ENCODE measurements at regions not wholly inside any gene's neighbourhood (a gene's known extent, or its start where the extent isn't known, plus 50 kb on each side); places are given as distances from the start of the nearest gene placed in this dataset.
"Not testable (repeated sequence)": the region's sequence is repeated elsewhere in the genome, so short reads cannot be mapped to it uniquely, and the experiment has no call there.

GRCh38 chr6:130700397-130700796 is 126.8 kb upstream of the SMLR1 start:
- no peak overlapping the region for H3K4me3 Mint-ChIP-seq
- no peaks in the 10 kb centered on the region for H3K27me3 Mint-ChIP-seq

GRCh38 chr6:130708338-130708737 is 118.9 kb upstream of the SMLR1 start:
- peaks cover 7% of the 10 kb centered on the region for H3K9me3 Mint-ChIP-seq
- no peak overlapping the region for H3K4me3 Mint-ChIP-seq
- H3K27ac Mint-ChIP-seq, result no peak overlapping the region
- intact Hi-C loops (cut with micrococcal nuclease), result no loop called here
- no peaks in the 10 kb centered on the region for H3K36me3 Mint-ChIP-seq (ENCODE audit: low read depth)
- H3K4me1 Mint-ChIP-seq (ENCODE audit: low read depth), result no peaks in the 10 kb centered on the region
- H3K27me3 Mint-ChIP-seq, result peaks cover 5% of the 10 kb centered on the region

More at GRCh38 chr6:130700397-130700796, 126.8 kb upstream of the SMLR1 start:
- H3K9me3 Mint-ChIP-seq, result peaks cover 7% of the 10 kb centered on the region
- H3K27ac Mint-ChIP-seq, result no peak overlapping the region
- H3K4me1 Mint-ChIP-seq (ENCODE audit: low read depth), result no peaks in the 10 kb centered on the region
- no peaks in the 10 kb centered on the region for H3K36me3 Mint-ChIP-seq (ENCODE audit: low read depth)
- intact Hi-C loops (cut with micrococcal nuclease), result no loop called here

- H3K27ac Mint-ChIP-seq; H3K4me1 Mint-ChIP-seq (ENCODE audit: low read depth); H3K9me3 Mint-ChIP-seq; intact Hi-C loops (cut with micrococcal nuclease); H3K4me3 Mint-ChIP-seq; H3K36me3 Mint-ChIP-seq (ENCODE audit: low read depth): not testable (repeated sequence)
- peaks cover 10% of the 10 kb centered on the region for H3K27me3 Mint-ChIP-seq
Observed at GRCh38 chr6:130711641-130712040, 115.6 kb upstream of the SMLR1 start.

GRCh38 chr6:130713144-130713543 is 114.1 kb upstream of the SMLR1 start:
- H3K27me3 Mint-ChIP-seq, result peaks cover 14% of the 10 kb centered on the region
- H3K4me3 Mint-ChIP-seq, result no peak overlapping the region
- intact Hi-C loops (cut with micrococcal nuclease), result no loop called here
- H3K27ac Mint-ChIP-seq, result no peak overlapping the region
- H3K4me1 Mint-ChIP-seq (ENCODE audit: low read depth), result no peaks in the 10 kb centered on the region
- no peaks in the 10 kb centered on the region for H3K9me3 Mint-ChIP-seq
- no peaks in the 10 kb centered on the region for H3K36me3 Mint-ChIP-seq (ENCODE audit: low read depth)

- Mint-ChIP-seq H3K4me1 (ENCODE audit: low read depth) (no peaks in the 10 kb centered on the region), H3K4me3 (no peak overlapping the region), H3K9me3 (no peaks in the 10 kb centered on the region), H3K27ac (no peak overlapping the region), H3K27me3 (peaks cover 18% of the 10 kb centered on the region), H3K36me3 (ENCODE audit: low read depth) (no peaks in the 10 kb centered on the region)
- intact Hi-C loops (cut with micrococcal nuclease), result no loop called here
Observed at GRCh38 chr6:130715058-130715457, 112.1 kb upstream of the SMLR1 start.

- Mint-ChIP-seq H3K4me3 (no peak overlapping the region), H3K9me3 (no peaks in the 10 kb centered on the region), H3K36me3 (ENCODE audit: low read depth) (no peaks in the 10 kb centered on the region), H3K27ac (no peak overlapping the region), H3K4me1 (ENCODE audit: low read depth) (no peaks in the 10 kb centered on the region), H3K27me3 (peaks cover 25% of the 10 kb centered on the region)
- intact Hi-C loops (cut with micrococcal nuclease), result no loop called here
Observed at GRCh38 chr6:130716466-130716865, 110.7 kb upstream of the SMLR1 start.

GRCh38 chr6:130717657-130718056 is 109.5 kb upstream of the SMLR1 start:
- Mint-ChIP-seq H3K4me3 (no peak overlapping the region), H3K27ac (no peak overlapping the region), H3K9me3 (no peaks in the 10 kb centered on the region), H3K27me3 (peaks cover 21% of the 10 kb centered on the region), H3K36me3 (ENCODE audit: low read depth) (no peaks in the 10 kb centered on the region), H3K4me1 (ENCODE audit: low read depth) (no peaks in the 10 kb centered on the region)
- intact Hi-C loops (cut with micrococcal nuclease), result no loop called here

- no peak overlapping the region for H3K4me3 Mint-ChIP-seq
- no peaks in the 10 kb centered on the region for H3K9me3 Mint-ChIP-seq
- no peak overlapping the region for H3K27ac Mint-ChIP-seq
- H3K27me3 Mint-ChIP-seq, result peaks cover 20% of the 10 kb centered on the region
- H3K4me1 Mint-ChIP-seq (ENCODE audit: low read depth), result no peaks in the 10 kb centered on the region
- no peaks in the 10 kb centered on the region for H3K36me3 Mint-ChIP-seq (ENCODE audit: low read depth)
- intact Hi-C loops (cut with micrococcal nuclease), result no loop called here
Observed at GRCh38 chr6:130720076-130720715, 107.0 kb upstream of the SMLR1 start.

GRCh38 chr6:130724089-130724488 is 103.1 kb upstream of the SMLR1 start:
- no peaks in the 10 kb centered on the region for H3K9me3 Mint-ChIP-seq
- intact Hi-C loops (cut with micrococcal nuclease), result no loop called here
- H3K4me3 Mint-ChIP-seq, result no peak overlapping the region
- peaks cover 11% of the 10 kb centered on the region for H3K27me3 Mint-ChIP-seq
- H3K36me3 Mint-ChIP-seq (ENCODE audit: low read depth), result no peaks in the 10 kb centered on the region
- H3K27ac Mint-ChIP-seq, result no peak overlapping the region
- no peaks in the 10 kb centered on the region for H3K4me1 Mint-ChIP-seq (ENCODE audit: low read depth)

GRCh38 chr6:130725551-130725950 is 101.7 kb upstream of the SMLR1 start:
- H3K36me3 Mint-ChIP-seq (ENCODE audit: low read depth), result no peaks in the 10 kb centered on the region
- peaks cover 11% of the 10 kb centered on the region for H3K27me3 Mint-ChIP-seq
- H3K4me3 Mint-ChIP-seq, result no peak overlapping the region
- no peaks in the 10 kb centered on the region for H3K9me3 Mint-ChIP-seq
- no peaks in the 10 kb centered on the region for H3K4me1 Mint-ChIP-seq (ENCODE audit: low read depth)
- H3K27ac Mint-ChIP-seq, result no peak overlapping the region
- intact Hi-C loops (cut with micrococcal nuclease), result no loop called here

- H3K4me3 Mint-ChIP-seq; H3K36me3 Mint-ChIP-seq (ENCODE audit: low read depth): not testable (repeated sequence)
Observed at GRCh38 chr6:130728064-130728463, 99.1 kb upstream of the SMLR1 start.

GRCh38 chr6:130730600-130730999 is 96.6 kb upstream of the SMLR1 start:
- intact Hi-C loops (cut with micrococcal nuclease), result no loop called here

More at GRCh38 chr6:130728064-130728463, 99.1 kb upstream of the SMLR1 start:
- intact Hi-C loops (cut with micrococcal nuclease); H3K27me3 Mint-ChIP-seq; H3K27ac Mint-ChIP-seq; H3K9me3 Mint-ChIP-seq; H3K4me1 Mint-ChIP-seq (ENCODE audit: low read depth): not testable (repeated sequence)

GRCh38 chr6:130734161-130734560 is 93.0 kb upstream of the SMLR1 start:
- Mint-ChIP-seq H3K36me3 (ENCODE audit: low read depth) (no peaks in the 10 kb centered on the region), H3K27me3 (no peaks in the 10 kb centered on the region), H3K4me1 (ENCODE audit: low read depth) (no peaks in the 10 kb centered on the region), H3K27ac (no peak overlapping the region), H3K4me3 (no peak overlapping the region), H3K9me3 (no peaks in the 10 kb centered on the region)
- intact Hi-C loops (cut with micrococcal nuclease), result no loop called here

More at GRCh38 chr6:130730600-130730999, 96.6 kb upstream of the SMLR1 start:
- Mint-ChIP-seq H3K4me1 (ENCODE audit: low read depth) (no peaks in the 10 kb centered on the region), H3K36me3 (ENCODE audit: low read depth) (no peaks in the 10 kb centered on the region), H3K4me3 (no peak overlapping the region), H3K27me3 (no peaks in the 10 kb centered on the region), H3K9me3 (no peaks in the 10 kb centered on the region), H3K27ac (no peak overlapping the region)

- H3K27ac Mint-ChIP-seq, result no peak overlapping the region
- no peaks in the 10 kb centered on the region for H3K36me3 Mint-ChIP-seq (ENCODE audit: low read depth)
- intact Hi-C loops (cut with micrococcal nuclease), result no loop called here
- no peaks in the 10 kb centered on the region for H3K9me3 Mint-ChIP-seq
- no peaks in the 10 kb centered on the region for H3K4me1 Mint-ChIP-seq (ENCODE audit: low read depth)
- H3K4me3 Mint-ChIP-seq, result no peak overlapping the region
- H3K27me3 Mint-ChIP-seq, result peaks cover 2% of the 10 kb centered on the region
Observed at GRCh38 chr6:130740308-130740707, 86.9 kb upstream of the SMLR1 start.

GRCh38 chr6:130742131-130742681 is 85.0 kb upstream of the SMLR1 start:
- no peak overlapping the region for H3K4me3 Mint-ChIP-seq
- intact Hi-C loops (cut with micrococcal nuclease), result no loop called here
- H3K9me3 Mint-ChIP-seq, result no peaks in the 10 kb centered on the region
- H3K4me1 Mint-ChIP-seq (ENCODE audit: low read depth), result no peaks in the 10 kb centered on the region
- H3K36me3 Mint-ChIP-seq (ENCODE audit: low read depth), result no peaks in the 10 kb centered on the region
- no peak overlapping the region for H3K27ac Mint-ChIP-seq
- H3K27me3 Mint-ChIP-seq, result peaks cover 2% of the 10 kb centered on the region
